ENCODE measurements at regions not wholly inside any gene's neighbourhood (a gene's known extent, or its start where the extent isn't known, plus 50 kb on each side); places are given as distances from the start of the nearest gene placed in this dataset.

- Histone ChIP-seq H3K4me1 (replicated peaks in 1 of 2) (no peaks in the 10 kb centered on the region), H3K4me3 (no peak overlapping the region), H3K36me3 (replicated peaks in 1 of 2) (no peaks in the 10 kb centered on the region), H3K27me3 (peaks cover 5% of the 10 kb centered on the region), H3K27ac (no peak overlapping the region), H3K9me3 (replicated peaks in 1 of 3) (no peaks in the 10 kb centered on the region)
- 78 to 100% (median 92%) methylated on average over 1 of the region's 1 CpG for WGBS, 4 donors
- TF ChIP-seq CTCF (IDR thresholded peaks at IDR 0.05) (no peak), POLR2A (IDR thresholded peaks at IDR 0.05) (no peak)
- intact Hi-C loops (cut with DNase I): no loop called here
- no peak for DNase-seq
These were observed 83.5 kb upstream of the LIPC start for GRCh38 chr15:58348095-58348812.

GRCh38 chr15:58352026-58352929 is 79.5 kb upstream of the LIPC start:
- no peak for DNase-seq
- 78 to 87% (median 83%) methylated on average over 5 of the region's 5 CpGs for WGBS, 4 donors
- intact Hi-C loops (cut with DNase I): no loop called here

GRCh38 chr15:58355382-58355971 is 76.3 kb upstream of the LIPC start:
- DNase-seq: no peak
- Histone ChIP-seq H3K27me3 (peaks cover 5% of the 10 kb centered on the region), H3K4me3 (no peak overlapping the region), H3K4me1 (replicated peaks in 1 of 2) (no peaks in the 10 kb centered on the region), H3K27ac (no peak overlapping the region), H3K36me3 (replicated peaks in 1 of 2) (no peaks in the 10 kb centered on the region), H3K9me3 (replicated peaks in 1 of 3) (no peaks in the 10 kb centered on the region)
- intact Hi-C loops (cut with DNase I): no loop called here
- TF ChIP-seq CTCF (IDR thresholded peaks at IDR 0.05) (no peak), POLR2A (IDR thresholded peaks at IDR 0.05) (no peak)
- WGBS, 4 donors: 83 to 87% (median 83%) methylated on average over 9 of the region's 9 CpGs

More at GRCh38 chr15:58352026-58352929, 79.5 kb upstream of the LIPC start:
- Histone ChIP-seq H3K4me3 (no peak overlapping the region), H3K36me3 (replicated peaks in 1 of 2) (no peaks in the 10 kb centered on the region), H3K9me3 (replicated peaks in 1 of 3) (no peaks in the 10 kb centered on the region), H3K4me1 (replicated peaks in 1 of 2) (no peaks in the 10 kb centered on the region), H3K27me3 (peaks cover 5% of the 10 kb centered on the region), H3K27ac (no peak overlapping the region)
- no peak for TF ChIP-seq POLR2A (IDR thresholded peaks at IDR 0.05)
- TF ChIP-seq CTCF (IDR thresholded peaks at IDR 0.05): no peak

GRCh38 chr15:58355973-58356372 is 75.8 kb upstream of the LIPC start:
- no peaks in the 10 kb centered on the region for H3K36me3 ChIP-seq (replicated peaks in 1 of 2)
- TF ChIP-seq CTCF (IDR thresholded peaks at IDR 0.05) (no peak), POLR2A (IDR thresholded peaks at IDR 0.05) (no peak)
- H3K27ac ChIP-seq: no peak overlapping the region
- H3K4me1 ChIP-seq (replicated peaks in 1 of 2): no peaks in the 10 kb centered on the region
- H3K27me3 ChIP-seq: peaks cover 3% of the 10 kb centered on the region
- intact Hi-C loops (cut with DNase I): no loop called here
- 89 to 96% (median 93%) methylated on average over 10 of the region's 10 CpGs for WGBS, 4 donors
- H3K9me3 ChIP-seq (replicated peaks in 1 of 3): no peaks in the 10 kb centered on the region
- DNase-seq: no peak
- H3K4me3 ChIP-seq: no peak overlapping the region
